Chondrocyte (in vitro differentiated cells): ENCODE measurements at regions not wholly inside any gene's neighbourhood (a gene's known extent, or its start where the extent isn't known, plus 50 kb on each side); places are given as distances from the start of the nearest gene placed in this dataset.

Source experiments
- DNase-seq: peaks from one replicate; pipeline ENCODE4 v3.0.0; 2021; ENCODE audit warnings: mixed read lengths, low spot score
- H3K27ac Mint-ChIP-seq: one replicate; pipeline ENCODE4 v1.8.0; 2021; ENCODE audit warnings: mild to moderate bottlenecking, moderate library complexity, mixed read lengths; ENCODE audit not compliant: unreplicated experiment
- H3K27me3 Mint-ChIP-seq: 2 replicates; pipeline ENCODE4 v1.8.0; 2021; ENCODE audit warnings: low read depth, mixed read lengths
- H3K36me3 Mint-ChIP-seq: 2 replicates; pipeline ENCODE4 v1.8.0; 2021; ENCODE audit warnings: low read depth, mixed read lengths
- H3K4me1 Mint-ChIP-seq: 2 replicates; pipeline ENCODE4 v1.8.0; 2021; ENCODE audit warnings: low read depth, mild to moderate bottlenecking, mixed read lengths
- H3K4me3 Mint-ChIP-seq: one replicate; pipeline ENCODE4 v1.8.0; 2021; ENCODE audit warnings: mild to moderate bottlenecking, moderate library complexity, mixed read lengths; ENCODE audit not compliant: unreplicated experiment
- H3K9me3 Mint-ChIP-seq: 2 replicates; pipeline ENCODE4 v1.8.0; 2021; ENCODE audit warnings: low read depth, mixed read lengths
- CTCF ChIP-seq: fragments of 200-600 bp; sonication (generic); IDR thresholded peaks from 2 replicates; pipeline ENCODE4 v1.5.0; 2021; ENCODE audit warnings: antibody characterized with exemption, mild to moderate bottlenecking, moderate library complexity

- no peak overlapping the region for H3K27ac Mint-ChIP-seq
- H3K4me3 Mint-ChIP-seq = no peak overlapping the region
- H3K4me1 Mint-ChIP-seq = peaks cover 33% of the 10 kb centered on the region
- peaks cover 6% of the 10 kb centered on the region for H3K27me3 Mint-ChIP-seq
- no peak for DNase-seq
- H3K9me3 Mint-ChIP-seq = no peaks in the 10 kb centered on the region
- no peaks in the 10 kb centered on the region for H3K36me3 Mint-ChIP-seq
- TF ChIP-seq CTCF = no peak
Measured at GRCh38 chr2:201957091-201957490, 76.6 kb upstream of the FZD7 start.

GRCh38 chr2:201959198-201959597, 74.5 kb upstream of the FZD7 start:
- H3K27me3 Mint-ChIP-seq = peaks cover 6% of the 10 kb centered on the region
- TF ChIP-seq CTCF = no peak
- peaks cover 34% of the 10 kb centered on the region for H3K4me1 Mint-ChIP-seq
- peak; percentile 1 for DNase-seq
- no peak overlapping the region for H3K4me3 Mint-ChIP-seq
- no peaks in the 10 kb centered on the region for H3K36me3 Mint-ChIP-seq
- H3K27ac Mint-ChIP-seq = no peak overlapping the region
- no peaks in the 10 kb centered on the region for H3K9me3 Mint-ChIP-seq

- no peaks in the 10 kb centered on the region for H3K36me3 Mint-ChIP-seq
- no peak overlapping the region for H3K4me3 Mint-ChIP-seq
- H3K27ac Mint-ChIP-seq = no peak overlapping the region
- peaks cover 38% of the 10 kb centered on the region for H3K4me1 Mint-ChIP-seq
- DNase-seq = no peak
- TF ChIP-seq CTCF = no peak
- peaks cover 6% of the 10 kb centered on the region for H3K27me3 Mint-ChIP-seq
- no peaks in the 10 kb centered on the region for H3K9me3 Mint-ChIP-seq
Measured at GRCh38 chr2:201959626-201960025, 74.0 kb upstream of the FZD7 start.

GRCh38 chr2:201960305-201960704, 73.3 kb upstream of the FZD7 start:
- H3K9me3 Mint-ChIP-seq = no peaks in the 10 kb centered on the region
- H3K36me3 Mint-ChIP-seq = no peaks in the 10 kb centered on the region
- no peak overlapping the region for H3K27ac Mint-ChIP-seq
- TF ChIP-seq CTCF = no peak
- peaks cover 41% of the 10 kb centered on the region for H3K4me1 Mint-ChIP-seq
- no peak overlapping the region for H3K4me3 Mint-ChIP-seq
- peaks cover 6% of the 10 kb centered on the region for H3K27me3 Mint-ChIP-seq
- DNase-seq = peak; percentile 30

GRCh38 chr2:201961401-201961800, 72.3 kb upstream of the FZD7 start:
- no peak for DNase-seq
- Mint-ChIP-seq H3K4me3 (no peak overlapping the region), H3K27me3 (peaks cover 6% of the 10 kb centered on the region), H3K36me3 (no peaks in the 10 kb centered on the region), H3K9me3 (no peaks in the 10 kb centered on the region), H3K4me1 (peaks cover 30% of the 10 kb centered on the region), H3K27ac (no peak overlapping the region)
- TF ChIP-seq CTCF = no peak
